GM04503 (cell line): ENCODE measurements at regions not wholly inside any gene's neighbourhood (a gene's known extent, or its start where the extent isn't known, plus 50 kb on each side); places are given as distances from the start of the nearest gene placed in this dataset.

Experiments used
- DNase-seq: peaks from one replicate; pipeline ENCODE4 v3.0.0-alpha.2; 2012; ENCODE audit warnings: low read depth

DNA sequence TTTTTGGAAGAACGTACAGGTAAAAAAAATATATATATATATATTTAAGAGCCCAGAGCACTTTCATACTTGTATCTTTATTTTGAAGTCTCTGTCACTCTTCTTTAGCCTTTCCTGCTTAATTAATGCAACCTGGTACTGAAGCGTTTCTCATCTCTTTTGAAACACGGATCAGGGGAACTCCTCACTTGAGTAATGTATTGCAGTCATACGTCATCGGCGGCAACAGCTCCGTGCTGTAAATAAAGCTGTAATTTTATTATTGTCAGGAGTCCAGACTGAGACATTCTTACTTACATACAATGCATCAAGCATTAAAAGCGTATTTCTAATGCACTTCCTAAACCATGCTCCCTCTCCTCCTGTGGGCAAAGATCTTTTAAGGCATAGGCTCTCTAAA lies 514.7 kb downstream of the SOX11 start:
- DNase-seq, result no peak

DNA sequence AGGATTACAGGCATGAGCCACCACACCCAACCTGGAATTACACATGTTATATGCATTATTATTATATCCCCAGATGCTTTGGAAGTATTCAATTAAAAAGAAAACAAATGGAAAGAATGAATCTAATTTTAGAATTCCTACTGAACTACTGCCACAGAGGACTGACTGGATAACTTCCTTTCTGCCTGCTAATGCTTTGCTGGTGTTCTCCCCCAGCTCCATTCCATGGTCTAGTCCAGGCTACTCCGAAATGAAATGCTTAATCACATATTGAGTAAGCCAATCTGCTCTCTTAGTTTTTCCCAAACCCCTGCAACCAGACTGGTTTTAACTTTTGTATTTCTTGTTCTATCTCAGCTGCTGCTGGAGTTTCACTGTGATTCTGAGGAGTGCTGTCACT lies 519.1 kb downstream of the SOX11 start:
- no peak for DNase-seq

DNA sequence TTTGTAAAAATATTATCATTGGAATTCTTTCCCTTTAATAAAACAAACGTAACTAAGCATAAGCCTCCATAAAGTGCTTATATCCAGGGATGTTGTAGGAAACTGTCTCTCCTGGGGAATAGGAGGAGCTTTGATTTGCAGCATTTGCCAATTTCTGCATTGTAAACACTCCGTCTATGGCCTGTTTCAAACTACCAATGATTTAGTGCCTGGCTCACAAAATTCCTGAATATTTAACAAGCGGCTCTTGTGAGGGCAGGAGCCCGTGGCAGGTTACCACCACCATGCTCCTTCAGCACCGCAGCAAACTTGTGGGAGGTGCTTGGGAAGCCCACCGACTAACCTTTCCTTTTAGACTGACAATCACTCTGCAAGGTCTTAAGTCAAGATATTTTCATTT lies 520.3 kb downstream of the SOX11 start:
- DNase-seq, result no peak

DNA sequence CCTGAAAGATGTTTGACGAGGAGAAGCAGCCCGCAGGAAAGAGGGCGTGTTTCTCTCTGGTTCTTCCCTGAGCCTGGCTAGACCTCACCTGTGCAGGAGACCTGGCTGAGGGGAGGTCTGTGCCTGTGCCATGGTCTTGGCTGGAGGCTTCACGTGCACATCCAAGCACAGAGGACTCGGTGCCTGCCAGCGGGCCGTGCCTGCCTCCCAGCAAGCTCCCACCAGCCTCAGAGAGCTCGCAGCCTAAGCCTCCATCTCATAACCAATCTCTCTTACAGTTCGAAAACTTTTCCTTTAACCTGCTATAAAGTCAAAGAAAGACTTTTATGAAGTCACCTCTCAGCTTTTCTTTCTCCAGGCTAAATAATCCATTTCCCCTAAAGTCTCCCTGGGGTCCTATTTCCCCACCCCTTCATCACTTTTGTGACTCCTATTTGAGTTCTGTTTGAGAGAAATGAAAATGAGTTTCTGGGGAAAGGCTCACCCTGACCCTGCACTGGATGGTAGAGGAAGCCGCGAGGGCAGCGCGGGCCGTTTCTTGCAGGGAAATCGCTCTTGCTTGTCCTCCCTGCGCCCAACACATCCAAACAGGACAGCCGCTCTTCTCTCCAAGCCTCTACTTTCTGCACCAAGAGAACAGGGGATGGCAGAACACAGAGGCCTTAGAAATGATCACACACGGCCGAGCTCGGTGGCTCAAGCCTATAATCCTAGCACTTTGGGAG lies 521.0 kb downstream of the SOX11 start:
- no peak for DNase-seq

DNA sequence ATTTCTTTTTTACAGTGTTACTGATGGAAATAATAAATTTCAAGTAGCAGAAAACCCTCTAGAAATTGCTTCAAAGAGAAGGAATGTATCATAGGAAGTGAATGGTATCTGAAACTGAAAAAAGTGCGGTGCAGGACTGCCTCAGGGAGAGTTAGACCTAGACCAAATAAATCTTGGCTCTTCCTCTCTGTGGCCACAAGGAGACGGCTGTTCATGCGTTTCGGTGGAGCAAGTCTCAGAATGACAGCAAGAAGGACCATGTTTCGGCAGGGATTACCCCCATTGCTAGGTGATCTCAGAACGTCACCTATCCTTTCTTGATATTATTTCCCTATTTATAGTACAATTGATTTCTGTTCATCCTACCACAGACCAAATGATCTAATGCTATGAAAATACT lies 522.3 kb downstream of the SOX11 start:
- no peak for DNase-seq

DNA sequence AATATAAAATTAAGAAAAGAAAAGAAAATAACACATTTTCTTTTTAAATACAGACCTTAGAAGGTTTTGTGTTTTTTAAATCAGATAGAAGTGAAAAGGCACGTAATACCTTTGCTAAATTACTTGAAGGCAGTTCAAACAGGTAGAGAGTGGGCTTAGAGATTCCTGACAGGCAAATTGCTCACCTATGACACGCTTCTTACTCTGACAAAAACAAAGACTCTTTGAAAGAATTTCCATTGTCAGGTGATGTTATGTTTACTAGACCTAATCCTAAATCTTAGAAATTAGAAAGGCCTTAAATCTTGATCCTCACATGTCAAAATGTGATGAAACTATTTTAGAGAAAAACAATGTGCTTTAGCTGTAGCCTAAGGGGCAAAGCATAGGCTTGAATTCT lies 522.9 kb downstream of the SOX11 start:
- no peak for DNase-seq

DNA sequence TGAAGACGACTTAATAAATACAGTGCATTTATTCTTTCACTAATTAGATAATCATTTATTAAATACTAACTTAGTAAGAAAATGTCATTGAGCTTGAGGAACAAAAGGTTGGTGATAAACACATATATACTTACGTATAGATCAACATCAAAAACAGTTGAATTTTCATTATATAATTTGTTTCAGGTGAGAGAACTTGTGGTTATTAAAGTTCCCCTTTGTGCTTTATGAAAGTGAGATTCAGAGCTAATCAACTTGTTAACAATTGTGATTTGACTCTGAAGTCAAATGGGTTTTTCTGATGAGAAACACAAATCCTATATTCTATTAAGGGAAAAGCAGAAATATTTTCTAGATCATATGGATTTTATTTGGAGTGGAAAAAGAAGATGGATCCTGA lies 524.0 kb downstream of the SOX11 start:
- DNase-seq, result no peak

DNA sequence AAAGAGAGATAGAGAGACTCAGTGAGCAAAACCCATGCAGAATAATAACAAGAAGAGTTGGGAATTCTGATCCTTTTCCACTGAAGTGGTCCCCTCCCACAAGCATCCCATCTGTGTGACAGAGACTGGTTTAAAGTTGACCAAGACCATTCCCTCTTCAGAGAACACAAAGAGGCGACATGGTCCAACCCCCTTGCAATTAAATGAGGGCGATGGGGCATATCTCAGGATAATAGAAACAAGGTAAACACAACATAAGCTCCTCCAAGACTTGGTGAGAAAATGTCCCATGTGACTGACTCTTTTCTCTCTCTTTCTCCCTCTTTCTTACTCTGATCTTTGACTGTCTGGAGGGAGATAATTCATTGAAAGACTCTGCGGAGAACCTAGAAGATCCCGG lies 526.7 kb downstream of the SOX11 start:
- no peak for DNase-seq

DNA sequence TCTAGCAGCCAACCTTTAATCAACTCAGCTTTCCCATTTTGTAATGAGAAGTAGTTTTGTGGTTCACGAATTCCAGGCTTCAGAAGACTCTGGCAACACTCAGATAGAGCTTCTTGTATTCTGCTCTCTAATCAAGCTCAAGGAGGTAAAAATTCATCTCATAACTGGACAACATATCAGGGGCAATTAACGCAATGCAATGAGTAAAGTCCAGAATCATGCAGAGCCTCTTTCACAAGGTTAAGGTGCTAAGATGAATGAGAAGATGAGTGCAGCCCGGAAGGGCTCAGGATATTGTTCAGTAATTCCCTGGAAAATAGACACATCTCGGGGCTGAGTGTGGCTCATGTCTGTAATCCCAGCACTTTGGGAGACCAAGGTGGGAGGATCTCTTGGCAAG lies 527.7 kb downstream of the SOX11 start:
- no peak for DNase-seq

DNA sequence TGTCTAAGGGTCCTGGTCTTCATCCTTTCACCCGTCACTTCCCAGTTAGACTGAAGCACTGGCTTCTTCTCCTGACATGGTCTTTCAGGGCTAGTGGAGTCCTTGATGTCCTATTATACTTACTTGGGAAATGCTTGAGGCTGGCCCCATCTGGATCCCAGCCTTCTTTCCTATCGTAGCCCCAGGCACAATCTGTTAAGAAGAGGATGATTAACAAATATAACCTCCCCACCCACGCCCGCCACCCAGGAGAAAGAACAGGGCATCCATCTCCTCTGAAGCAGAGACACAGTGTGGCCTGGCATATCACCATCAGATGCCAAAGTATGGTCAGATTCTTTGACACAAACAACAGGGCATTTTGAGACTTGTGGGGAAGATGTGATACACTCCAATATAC lies 530.1 kb downstream of the SOX11 start:
- DNase-seq, result no peak

DNA sequence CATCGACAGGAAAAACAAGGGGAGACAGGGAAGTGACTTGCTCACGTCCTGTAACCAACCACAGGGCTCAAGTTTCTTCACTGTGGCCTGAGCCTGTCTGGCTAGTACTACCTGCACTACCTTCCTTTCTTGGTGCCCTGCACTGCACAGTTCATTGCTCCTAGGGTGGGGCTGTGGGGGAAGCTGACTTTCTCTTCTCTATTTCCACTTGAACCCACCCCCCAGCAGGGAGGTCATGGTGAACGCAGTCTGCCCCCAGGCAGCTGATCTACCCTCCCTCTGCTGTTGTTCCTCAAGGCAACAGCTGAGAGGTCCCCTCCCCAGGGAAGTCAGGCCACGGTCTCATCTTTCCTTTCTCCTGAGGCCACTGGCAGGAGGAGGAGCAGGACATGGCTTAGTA lies 532.1 kb downstream of the SOX11 start:
- no peak for DNase-seq

DNA sequence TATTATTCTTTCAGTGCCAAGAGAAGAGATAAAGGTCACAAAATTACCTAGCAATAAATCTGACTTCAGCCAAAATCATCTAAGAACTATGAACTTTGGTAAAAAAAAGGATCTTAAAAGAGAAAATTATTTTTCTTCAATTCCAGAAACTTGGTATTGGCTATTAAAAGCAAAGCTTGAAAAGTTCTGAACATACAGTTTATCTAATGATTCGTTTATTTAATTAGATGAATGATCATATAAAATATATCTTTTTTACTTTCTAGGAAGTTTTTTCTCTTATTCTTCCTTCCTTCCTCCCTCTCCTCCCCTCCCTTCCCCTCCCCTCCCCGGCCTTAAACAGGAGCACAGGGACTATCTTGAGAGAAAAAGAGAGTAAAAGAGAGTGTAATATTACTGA lies 536.1 kb downstream of the SOX11 start:
- no peak for DNase-seq

DNA sequence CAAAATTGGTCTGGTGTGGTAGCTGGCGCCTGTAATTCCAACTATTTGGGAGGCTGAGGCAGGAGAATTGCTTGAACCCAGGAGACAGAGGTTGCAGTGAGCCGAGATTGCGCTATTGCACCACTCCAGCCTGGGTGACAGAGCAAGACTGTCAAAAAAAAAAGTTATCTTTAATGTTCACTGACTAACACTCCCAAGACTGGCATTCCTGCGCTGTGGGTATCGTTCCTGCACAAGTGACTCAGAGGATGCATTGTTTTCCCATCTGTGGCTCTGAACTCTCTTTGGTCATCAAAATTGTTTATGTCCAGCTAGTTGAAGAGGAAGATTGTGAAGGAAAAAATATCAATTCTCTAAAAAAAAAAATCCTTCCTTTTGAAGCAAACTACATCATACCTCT lies 539.0 kb downstream of the SOX11 start:
- no peak for DNase-seq

DNA sequence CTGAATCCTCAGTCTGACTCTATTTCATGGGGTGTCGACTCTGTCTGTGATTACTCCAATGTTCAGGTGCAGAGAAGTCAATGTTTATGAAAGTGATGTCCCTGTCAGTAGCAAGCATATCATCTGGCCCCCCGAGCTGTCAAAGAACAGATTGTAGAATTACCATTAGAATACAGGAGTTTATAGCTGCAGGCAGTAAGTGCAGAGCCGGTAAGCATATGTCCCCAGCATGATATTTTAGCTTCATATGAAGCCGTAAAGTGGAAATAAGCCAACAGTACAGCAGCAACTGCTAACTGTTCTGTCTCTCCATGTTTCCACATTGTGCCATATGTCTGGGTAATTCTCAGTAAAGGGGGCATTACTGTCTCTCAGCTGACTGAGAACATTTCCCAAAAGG lies 541.8 kb downstream of the SOX11 start:
- no peak for DNase-seq

DNA sequence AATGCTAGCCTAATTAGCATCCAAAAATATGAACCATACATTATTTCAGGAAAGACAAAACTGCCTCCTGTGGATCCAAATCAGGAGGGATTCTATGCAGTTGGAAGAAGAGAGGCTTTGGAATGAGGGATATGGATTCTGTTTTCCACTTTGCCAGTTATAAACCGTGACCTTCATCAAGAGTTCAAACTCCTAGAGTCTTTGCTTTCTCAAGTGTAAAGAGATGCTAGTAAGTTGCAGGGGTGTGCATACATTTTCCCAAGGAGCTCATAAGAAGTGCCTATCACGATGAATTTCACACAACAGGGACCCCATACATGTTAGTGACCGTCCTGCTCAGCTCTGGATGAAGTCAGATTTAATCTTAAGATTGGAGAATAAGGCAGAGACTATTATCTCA lies 542.5 kb downstream of the SOX11 start:
- no peak for DNase-seq

DNA sequence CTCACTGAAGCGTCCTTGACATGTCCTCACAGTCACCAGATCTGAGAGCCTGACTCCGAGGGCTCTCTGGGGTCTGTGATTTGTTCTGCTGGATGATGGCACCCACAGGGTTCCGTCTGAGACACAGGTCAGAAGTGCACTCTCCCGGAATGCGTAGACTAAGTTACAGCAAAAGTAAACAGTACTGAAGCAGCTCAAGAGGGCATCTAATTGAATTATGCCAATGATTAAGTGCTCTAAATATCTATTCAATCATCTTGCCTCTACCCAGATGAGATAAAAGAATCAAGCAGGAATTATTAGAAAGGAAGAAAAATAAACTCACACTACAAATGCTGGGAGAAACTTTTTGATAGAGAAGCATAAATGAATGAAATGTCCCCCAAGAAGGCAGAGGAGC lies 544.1 kb downstream of the SOX11 start:
- DNase-seq, result no peak

DNA sequence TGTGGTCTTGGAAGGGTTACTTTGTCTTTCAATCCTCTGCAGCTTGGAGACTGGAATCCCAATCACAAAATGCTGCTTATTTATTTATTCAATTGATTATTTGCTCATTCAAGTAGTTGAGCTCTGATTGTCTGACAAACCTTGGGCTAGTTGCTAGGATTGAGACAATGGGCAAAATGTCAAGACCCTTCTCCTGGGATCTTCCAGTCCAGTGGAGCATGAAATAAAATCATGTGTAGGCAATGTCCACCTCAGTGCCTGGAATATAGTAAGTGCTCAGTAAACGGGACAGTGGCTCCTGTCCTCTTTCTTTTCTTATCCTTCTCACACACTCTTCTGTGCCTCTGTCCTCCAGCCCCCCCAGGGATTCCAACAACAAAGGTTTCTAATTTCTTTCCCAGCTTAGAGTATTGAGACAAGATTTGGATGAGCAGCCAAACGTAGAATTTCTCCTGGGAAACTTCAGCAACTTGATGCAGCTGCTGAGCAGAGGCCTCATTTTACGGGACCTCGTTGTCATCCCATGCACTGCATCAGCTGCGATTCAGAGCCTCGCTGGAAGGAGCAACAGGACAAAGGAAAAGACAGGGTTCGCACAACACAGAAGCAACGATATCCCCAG lies 545.0 kb downstream of the SOX11 start:
- no peak for DNase-seq

DNA sequence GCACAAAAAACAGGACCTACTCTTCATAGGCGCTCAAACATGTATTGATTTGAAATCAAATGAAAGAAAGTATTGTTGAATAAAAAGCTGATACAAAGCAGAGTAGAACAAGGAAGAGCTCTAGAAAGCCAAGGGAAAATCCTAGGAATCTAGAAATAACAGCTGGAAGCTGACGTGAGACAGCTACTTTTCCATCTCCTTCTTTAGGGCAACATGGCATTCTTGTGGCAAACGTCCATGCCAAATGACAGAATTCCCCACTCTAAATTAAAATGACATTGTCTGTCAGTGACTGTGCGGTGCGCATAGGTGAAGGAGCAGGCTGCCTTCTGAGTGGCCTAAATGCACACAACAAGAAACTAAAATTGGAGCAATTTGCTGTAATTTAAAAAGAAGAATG lies 557.4 kb downstream of the SOX11 start:
- DNase-seq, result no peak

DNA sequence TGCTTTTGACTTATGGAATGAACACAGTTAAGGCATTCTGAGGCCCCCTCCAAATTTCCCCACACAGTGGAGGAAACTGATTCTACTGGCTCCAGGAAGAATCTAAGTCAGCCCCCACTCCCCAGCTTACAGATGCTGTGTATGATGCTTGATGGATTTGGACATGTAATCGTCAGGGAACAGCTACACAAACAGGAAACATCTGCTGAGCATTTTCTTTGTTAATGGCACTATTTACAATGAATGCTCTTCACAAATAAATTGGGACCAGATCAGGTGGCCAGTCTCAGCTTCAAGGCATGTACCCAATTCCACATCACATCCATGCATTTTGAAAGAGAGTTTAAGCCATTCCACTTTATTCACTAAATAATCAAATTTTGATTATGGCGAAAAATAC lies 562.3 kb downstream of the SOX11 start:
- DNase-seq, result no peak

DNA sequence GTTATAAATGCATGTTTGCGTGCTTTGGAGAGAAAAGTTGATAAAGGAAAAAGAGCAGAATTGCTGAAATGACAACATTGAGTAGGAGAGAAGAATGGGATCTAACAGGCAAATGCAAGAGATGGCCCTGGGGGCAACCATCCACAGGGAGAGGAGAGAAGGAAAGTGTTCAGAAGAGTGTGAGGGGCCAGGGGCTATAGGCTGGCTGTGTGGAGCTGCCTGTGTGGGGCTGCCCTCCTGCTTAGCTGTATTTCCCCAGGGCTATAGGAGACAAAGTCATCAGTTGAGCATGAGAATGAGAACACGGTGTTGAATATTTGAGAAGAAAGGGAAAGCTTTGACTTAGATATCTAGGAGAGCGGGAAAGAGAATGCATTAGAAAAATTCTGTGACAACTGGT lies 572.0 kb downstream of the SOX11 start:
- no peak for DNase-seq

DNA sequence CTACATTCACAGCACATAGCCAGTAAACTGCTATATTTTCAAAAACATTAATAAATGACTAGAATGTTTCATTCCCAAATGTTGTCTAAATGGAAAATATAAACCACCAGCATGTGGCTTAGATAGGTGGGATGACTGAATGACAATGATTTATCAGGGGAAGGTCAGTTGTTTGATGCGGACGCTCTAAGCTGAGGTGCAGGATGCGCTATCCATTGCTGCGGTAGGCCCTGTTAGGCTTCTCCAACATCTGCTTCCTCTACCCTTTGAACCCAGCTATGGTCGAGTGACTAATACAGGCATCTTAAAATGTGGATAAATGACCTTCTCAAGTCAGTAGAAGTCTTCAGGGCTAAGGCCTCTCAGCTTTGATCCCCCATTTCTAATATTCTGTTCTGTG lies 584.2 kb downstream of the CMPK2 start:
- no peak for DNase-seq

DNA sequence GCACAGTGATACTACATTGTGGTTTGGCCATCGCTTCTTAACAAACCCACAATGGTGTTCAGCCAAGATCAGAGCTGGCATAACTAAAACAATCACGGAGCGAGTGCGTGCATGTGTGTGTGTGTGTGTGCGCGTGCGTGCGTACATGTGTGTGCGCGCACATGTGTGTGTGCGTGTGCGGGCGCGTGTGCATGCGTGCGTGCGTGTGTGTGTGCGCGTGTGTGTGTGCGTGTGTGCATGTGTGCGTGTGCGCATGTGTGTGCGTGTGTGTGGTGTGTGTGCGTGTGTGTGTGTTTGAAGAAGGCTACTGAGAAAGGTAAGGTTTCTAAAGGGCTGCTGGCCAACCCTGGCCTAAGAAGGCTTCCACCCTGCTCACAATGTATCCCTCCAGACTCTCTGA lies 582.4 kb downstream of the CMPK2 start:
- no peak for DNase-seq

DNA sequence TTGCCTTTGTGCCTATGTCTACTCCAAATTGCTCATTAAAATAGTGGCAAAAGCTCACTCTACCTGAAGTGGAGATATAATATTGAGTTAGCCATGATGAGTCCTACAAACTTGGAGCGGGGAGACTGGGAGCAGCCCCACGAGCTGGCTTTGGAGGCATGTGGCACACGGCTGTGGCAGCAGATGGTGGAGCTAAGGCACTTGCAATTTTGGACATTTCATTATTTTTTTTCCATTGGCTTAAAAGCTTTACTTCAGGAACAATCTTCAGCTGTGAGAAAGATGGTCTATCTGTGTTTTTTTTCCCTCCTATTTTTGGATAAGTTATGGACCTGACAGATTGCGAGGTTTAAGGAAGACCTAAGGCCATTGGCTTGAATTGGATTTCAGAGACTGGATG lies 578.3 kb downstream of the CMPK2 start:
- no peak for DNase-seq

DNA sequence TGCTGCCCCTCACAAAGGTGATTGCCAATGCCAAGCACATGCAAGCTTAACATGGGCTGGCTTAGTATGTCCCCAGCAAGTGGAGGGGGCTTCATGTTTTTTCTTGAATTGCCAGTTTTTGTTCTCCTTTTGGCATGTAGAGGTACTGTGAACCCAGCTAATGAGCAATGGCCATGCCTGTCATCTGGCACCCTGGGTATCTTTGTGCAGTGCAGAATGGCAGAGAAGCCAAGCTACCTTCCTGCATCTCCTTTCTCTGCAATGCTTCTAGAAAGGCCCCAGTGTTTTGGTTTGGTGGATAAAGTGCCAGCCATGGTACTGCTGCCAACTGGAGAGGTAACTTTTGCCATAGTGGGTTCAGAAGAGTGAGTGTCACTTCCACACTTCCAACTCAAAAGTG lies 576.9 kb downstream of the CMPK2 start:
- no peak for DNase-seq
